ENCODE measurements at regions not wholly inside any gene's neighbourhood (a gene's known extent, or its start where the extent isn't known, plus 50 kb on each side); places are given as distances from the start of the nearest gene placed in this dataset.

- TF ChIP-seq, protein P1, sequence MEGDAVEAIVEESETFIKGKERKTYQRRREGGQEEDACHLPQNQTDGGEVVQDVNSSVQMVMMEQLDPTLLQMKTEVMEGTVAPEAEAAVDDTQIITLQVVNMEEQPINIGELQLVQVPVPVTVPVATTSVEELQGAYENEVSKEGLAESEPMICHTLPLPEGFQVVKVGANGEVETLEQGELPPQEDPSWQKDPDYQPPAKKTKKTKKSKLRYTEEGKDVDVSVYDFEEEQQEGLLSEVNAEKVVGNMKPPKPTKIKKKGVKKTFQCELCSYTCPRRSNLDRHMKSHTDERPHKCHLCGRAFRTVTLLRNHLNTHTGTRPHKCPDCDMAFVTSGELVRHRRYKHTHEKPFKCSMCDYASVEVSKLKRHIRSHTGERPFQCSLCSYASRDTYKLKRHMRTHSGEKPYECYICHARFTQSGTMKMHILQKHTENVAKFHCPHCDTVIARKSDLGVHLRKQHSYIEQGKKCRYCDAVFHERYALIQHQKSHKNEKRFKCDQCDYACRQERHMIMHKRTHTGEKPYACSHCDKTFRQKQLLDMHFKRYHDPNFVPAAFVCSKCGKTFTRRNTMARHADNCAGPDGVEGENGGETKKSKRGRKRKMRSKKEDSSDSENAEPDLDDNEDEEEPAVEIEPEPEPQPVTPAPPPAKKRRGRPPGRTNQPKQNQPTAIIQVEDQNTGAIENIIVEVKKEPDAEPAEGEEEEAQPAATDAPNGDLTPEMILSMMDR (IDR thresholded peaks at IDR 0.05), result no peak
- no peak for TF ChIP-seq POLR2A (IDR thresholded peaks at IDR 0.05)
These were observed 121.8 kb downstream of the OXSM start for GRCh38 chr3:25911525-25912295.

All from testis (tissue), 2 donors.